HG02759 (cell line): ENCODE measurements at regions not wholly inside any gene's neighbourhood (a gene's known extent, or its start where the extent isn't known, plus 50 kb on each side); places are given as distances from the start of the nearest gene placed in this dataset.
"Not testable (repeated sequence)": the region's sequence is repeated elsewhere in the genome, so short reads cannot be mapped to it uniquely, and the experiment has no call there.

Experiments
- ATAC-seq: cut with Tn5 transposase; IDR thresholded peaks from one replicate; pipeline ENCODE4 v1.9.1; 2021; ENCODE audit warnings: mild to moderate bottlenecking, moderate library complexity; ENCODE audit not compliant: unreplicated experiment

- ATAC-seq = no peak
These were observed 186.0 kb upstream of the AKR1E2 start for GRCh38 chr10:4639960-4640359.

- ATAC-seq = no peak
These were observed 187.9 kb upstream of the AKR1E2 start for GRCh38 chr10:4638099-4638498.

- no peak for ATAC-seq
These were observed 188.3 kb upstream of the AKR1E2 start for GRCh38 chr10:4637657-4638056.

- ATAC-seq = no peak
These were observed 190.1 kb upstream of the AKR1E2 start for GRCh38 chr10:4635883-4636282.

- ATAC-seq = no peak
These were observed 190.6 kb upstream of the AKR1E2 start for GRCh38 chr10:4635388-4635787.

GRCh38 chr10:4633776-4634175 is 192.2 kb upstream of the AKR1E2 start:
- ATAC-seq = no peak

GRCh38 chr10:4633186-4633585 is 192.8 kb upstream of the AKR1E2 start:
- no peak for ATAC-seq

GRCh38 chr10:4632757-4633156 is 193.2 kb upstream of the AKR1E2 start:
- no peak for ATAC-seq

- no peak for ATAC-seq
These were observed 199.1 kb upstream of the AKR1E2 start for GRCh38 chr10:4626919-4627318.

GRCh38 chr10:4623757-4624420 is 202.1 kb upstream of the AKR1E2 start:
- no peak for ATAC-seq

- ATAC-seq = no peak
These were observed 202.8 kb upstream of the AKR1E2 start for GRCh38 chr10:4623200-4623599.

GRCh38 chr10:4622384-4622783 is 203.6 kb upstream of the AKR1E2 start:
- no peak for ATAC-seq

- ATAC-seq = peak; percentile 57
These were observed 208.4 kb upstream of the AKR1E2 start for GRCh38 chr10:4617589-4617988.

GRCh38 chr10:4615042-4615441 is 211.0 kb upstream of the AKR1E2 start:
- no peak for ATAC-seq

- no peak for ATAC-seq
These were observed 216.8 kb upstream of the AKR1E2 start for GRCh38 chr10:4609251-4609650.

GRCh38 chr10:4607681-4608080 is 218.3 kb upstream of the AKR1E2 start:
- ATAC-seq = no peak

- no peak for ATAC-seq
These were observed 219.0 kb upstream of the AKR1E2 start for GRCh38 chr10:4606856-4607636.

- ATAC-seq = no peak
These were observed 223.1 kb upstream of the AKR1E2 start for GRCh38 chr10:4602764-4603491.

GRCh38 chr10:4599471-4599870 is 226.5 kb upstream of the AKR1E2 start:
- ATAC-seq = no peak

GRCh38 chr10:4597898-4598297 is 228.1 kb upstream of the AKR1E2 start:
- not testable (repeated sequence) for ATAC-seq

- no peak for ATAC-seq
These were observed 229.1 kb upstream of the AKR1E2 start for GRCh38 chr10:4596951-4597350.
